ENCODE measurements at regions not wholly inside any gene's neighbourhood (a gene's known extent, or its start where the extent isn't known, plus 50 kb on each side); places are given as distances from the start of the nearest gene placed in this dataset.

GRCh38 chr7:145005601-145006000 is 169.7 kb upstream of the TPK1 start (continued):
- TF ChIP-seq ZFX (IDR thresholded peaks at IDR 0.05): no peak
- no peak for TF ChIP-seq CTCF (IDR thresholded peaks at IDR 0.05 in 2 of 3, conservative IDR thresholded peaks at IDR 0.05 in 1 of 3; ENCODE audit: borderline replicate concordance in 1 of 3, insufficient read depth in 1 of 3, low read depth in 2 of 3, low read length in 2 of 3)
- no peak for TF ChIP-seq POLR2A (IDR thresholded peaks at IDR 0.05; ENCODE audit: borderline replicate concordance, extremely low read depth, insufficient read depth, insufficient read length)

- Histone ChIP-seq H3K9ac (ENCODE audit: low read length) (no peak overlapping the region), H4K20me1 (ENCODE audit: insufficient read depth) (no peaks in the 10 kb centered on the region), H3K36me3 (ENCODE audit: control insufficient read depth in 1 of 2, insufficient read depth in 2 of 2, low read length in 2 of 2) (no peaks in the 10 kb centered on the region), H3K27me3 (ENCODE audit: insufficient read depth, low read length) (no peaks in the 10 kb centered on the region), H3K27ac (ENCODE audit: low read depth, low read length) (no peak overlapping the region), H2AFZ (ENCODE audit: low read depth, low read length, poor library complexity, severe bottlenecking) (no peak overlapping the region), H3K9me3 (ENCODE audit: control insufficient read depth in 1 of 2, insufficient read depth in 1 of 2, low read depth in 1 of 2, low read length in 2 of 2) (no peaks in the 10 kb centered on the region; a peak in 2 of 4 replicates), H3K9me2 (ENCODE audit: insufficient read depth) (no peaks in the 10 kb centered on the region), H3K4me1 (ENCODE audit: control insufficient read depth in 1 of 2, insufficient read depth in 2 of 2, low read length in 2 of 2) (no peaks in the 10 kb centered on the region), H3K79me2 (ENCODE audit: insufficient read depth, low read length) (no peaks in the 10 kb centered on the region), H3K4me3 (replicated peaks in 1 of 2; ENCODE audit: low read depth in 1 of 2, low read length in 2 of 2) (no peak overlapping the region), H3K4me2 (ENCODE audit: low read length) (no peak overlapping the region)
- RAD21 ChIA-PET (ENCODE audit: low non-redundant PET in 1 of 2, low total read pairs in 2 of 2, uncharacterized antibody in 2 of 2, unreplicated experiment in 2 of 2): no interaction called here
- CTCF ChIA-PET: no interaction called here
- ATAC-seq (no peak), DNase-seq (ENCODE audit: low read depth, low spot score) (no peak)
- TF ChIP-seq SIN3A (IDR thresholded peaks at IDR 0.05; ENCODE audit: low read depth) (no peak), ELF1 (IDR thresholded peaks at IDR 0.05; ENCODE audit: borderline replicate concordance, low read depth) (no peak), EZH2phosphoT487 (IDR thresholded peaks at IDR 0.05; ENCODE audit: borderline replicate concordance) (no peak), SP1 (IDR thresholded peaks at IDR 0.05; ENCODE audit: low read depth) (no peak), EGR1 (IDR thresholded peaks at IDR 0.05; ENCODE audit: low read depth) (no peak), MAX (IDR thresholded peaks at IDR 0.05) (no peak), ZBTB33 (IDR thresholded peaks at IDR 0.05; ENCODE audit: extremely low read depth, insufficient replicate concordance, low read length) (no peak), CBX3 (IDR thresholded peaks at IDR 0.05; ENCODE audit: low read depth) (no peak), CEBPB (IDR thresholded peaks at IDR 0.05; ENCODE audit: low read depth) (no peak), POLR2AphosphoS5 (IDR thresholded peaks at IDR 0.05; ENCODE audit: low read depth, low read length) (no peak), TCF7L2 (IDR thresholded peaks at IDR 0.05; ENCODE audit: borderline replicate concordance, extremely low read depth, insufficient read depth, insufficient read length) (no peak), ZFX (IDR thresholded peaks at IDR 0.05) (no peak), SRF (IDR thresholded peaks at IDR 0.05; ENCODE audit: low read depth) (no peak), RAD21 (IDR thresholded peaks at IDR 0.05; ENCODE audit: low read depth) (no peak)
- TF ChIP-seq, protein P1, sequence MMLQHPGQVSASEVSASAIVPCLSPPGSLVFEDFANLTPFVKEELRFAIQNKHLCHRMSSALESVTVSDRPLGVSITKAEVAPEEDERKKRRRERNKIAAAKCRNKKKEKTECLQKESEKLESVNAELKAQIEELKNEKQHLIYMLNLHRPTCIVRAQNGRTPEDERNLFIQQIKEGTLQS (IDR thresholded peaks at IDR 0.05): no peak
- TF ChIP-seq, protein P2, sequence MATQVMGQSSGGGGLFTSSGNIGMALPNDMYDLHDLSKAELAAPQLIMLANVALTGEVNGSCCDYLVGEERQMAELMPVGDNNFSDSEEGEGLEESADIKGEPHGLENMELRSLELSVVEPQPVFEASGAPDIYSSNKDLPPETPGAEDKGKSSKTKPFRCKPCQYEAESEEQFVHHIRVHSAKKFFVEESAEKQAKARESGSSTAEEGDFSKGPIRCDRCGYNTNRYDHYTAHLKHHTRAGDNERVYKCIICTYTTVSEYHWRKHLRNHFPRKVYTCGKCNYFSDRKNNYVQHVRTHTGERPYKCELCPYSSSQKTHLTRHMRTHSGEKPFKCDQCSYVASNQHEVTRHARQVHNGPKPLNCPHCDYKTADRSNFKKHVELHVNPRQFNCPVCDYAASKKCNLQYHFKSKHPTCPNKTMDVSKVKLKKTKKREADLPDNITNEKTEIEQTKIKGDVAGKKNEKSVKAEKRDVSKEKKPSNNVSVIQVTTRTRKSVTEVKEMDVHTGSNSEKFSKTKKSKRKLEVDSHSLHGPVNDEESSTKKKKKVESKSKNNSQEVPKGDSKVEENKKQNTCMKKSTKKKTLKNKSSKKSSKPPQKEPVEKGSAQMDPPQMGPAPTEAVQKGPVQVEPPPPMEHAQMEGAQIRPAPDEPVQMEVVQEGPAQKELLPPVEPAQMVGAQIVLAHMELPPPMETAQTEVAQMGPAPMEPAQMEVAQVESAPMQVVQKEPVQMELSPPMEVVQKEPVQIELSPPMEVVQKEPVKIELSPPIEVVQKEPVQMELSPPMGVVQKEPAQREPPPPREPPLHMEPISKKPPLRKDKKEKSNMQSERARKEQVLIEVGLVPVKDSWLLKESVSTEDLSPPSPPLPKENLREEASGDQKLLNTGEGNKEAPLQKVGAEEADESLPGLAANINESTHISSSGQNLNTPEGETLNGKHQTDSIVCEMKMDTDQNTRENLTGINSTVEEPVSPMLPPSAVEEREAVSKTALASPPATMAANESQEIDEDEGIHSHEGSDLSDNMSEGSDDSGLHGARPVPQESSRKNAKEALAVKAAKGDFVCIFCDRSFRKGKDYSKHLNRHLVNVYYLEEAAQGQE (IDR thresholded peaks at IDR 0.05; ENCODE audit: low read depth): no peak
- intact Hi-C loops (cut with micrococcal nuclease): no loop called here
- POLR2A ChIA-PET: no interaction called here
- BruUV-seq (replicated peaks): no TSS peak
Measured at GRCh38 chr7:144997512-144997911, 161.7 kb upstream of the TPK1 start.

All from HCT116 (cell line).